GM15510 (cell line): ENCODE measurements at regions not wholly inside any gene's neighbourhood (a gene's known extent, or its start where the extent isn't known, plus 50 kb on each side); places are given as distances from the start of the nearest gene placed in this dataset.

Source experiments
- POLR2A ChIP-seq: IDR thresholded peaks from 3 replicates; pipeline ENCODE4 v1.6.1; 2011; ENCODE audit warnings: borderline replicate concordance; ENCODE audit not compliant: insufficient read length; ENCODE audit errors: extremely low read depth

DNA sequence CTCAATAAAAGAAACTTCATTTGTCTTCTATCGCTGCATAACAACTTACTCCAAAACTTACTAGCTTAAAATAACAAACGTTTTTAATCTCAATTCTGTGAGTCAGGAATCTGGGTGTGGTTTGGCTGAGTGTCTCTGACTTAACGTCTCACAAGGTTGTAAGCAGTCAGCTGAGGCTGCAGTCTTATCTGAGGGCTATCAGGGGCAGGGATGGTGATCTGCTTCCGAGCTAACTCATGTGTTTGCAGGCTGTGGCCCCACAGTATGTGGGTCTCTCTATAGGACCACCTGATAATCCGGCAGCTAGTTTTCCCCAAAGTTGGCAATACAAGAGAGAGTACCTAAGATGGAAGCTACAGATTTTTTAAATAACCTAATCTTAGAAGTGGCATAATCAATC, 234.2 kb upstream of the FGGY start:
- TF ChIP-seq POLR2A = no peak

DNA sequence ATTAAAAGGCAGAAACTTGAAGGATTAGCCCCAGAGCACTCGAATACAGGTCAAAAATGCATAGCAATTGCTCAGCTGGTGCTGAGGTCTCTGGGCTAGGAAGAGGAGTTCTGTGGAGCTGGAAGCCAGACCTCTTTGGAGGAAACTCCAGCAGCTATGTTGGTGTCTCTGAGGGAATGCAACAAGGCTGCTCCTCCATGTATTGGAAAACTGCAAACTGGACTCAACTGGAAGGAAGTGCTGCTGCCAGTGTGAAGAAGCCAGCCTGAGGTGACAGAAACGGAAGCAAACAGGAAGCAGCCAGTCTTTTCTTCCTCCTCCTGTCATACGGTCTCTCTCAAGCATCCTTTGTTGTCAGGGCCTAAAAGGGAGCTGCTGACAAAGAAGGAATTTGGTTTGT, 233.4 kb upstream of the FGGY start:
- no peak for TF ChIP-seq POLR2A

DNA sequence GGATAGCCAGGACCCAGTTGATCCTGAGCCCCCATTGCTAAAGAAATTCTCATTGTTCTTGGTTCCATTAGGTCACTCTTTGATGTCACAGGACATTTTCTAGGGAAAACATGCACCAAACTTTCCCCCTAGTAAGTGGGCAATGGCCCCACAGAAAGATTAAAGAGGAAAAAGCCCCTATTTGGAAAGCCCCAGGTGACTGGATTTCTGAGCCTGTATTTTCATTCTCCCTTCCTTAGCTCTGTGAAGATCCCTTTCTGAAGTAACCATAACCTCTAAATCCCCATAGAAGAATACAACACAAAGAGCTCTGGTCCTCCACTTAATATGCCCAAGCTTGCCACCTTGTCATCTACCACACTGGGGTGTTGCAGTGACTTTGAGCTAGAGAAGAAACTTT, 232.3 kb upstream of the FGGY start:
- no peak for TF ChIP-seq POLR2A

DNA sequence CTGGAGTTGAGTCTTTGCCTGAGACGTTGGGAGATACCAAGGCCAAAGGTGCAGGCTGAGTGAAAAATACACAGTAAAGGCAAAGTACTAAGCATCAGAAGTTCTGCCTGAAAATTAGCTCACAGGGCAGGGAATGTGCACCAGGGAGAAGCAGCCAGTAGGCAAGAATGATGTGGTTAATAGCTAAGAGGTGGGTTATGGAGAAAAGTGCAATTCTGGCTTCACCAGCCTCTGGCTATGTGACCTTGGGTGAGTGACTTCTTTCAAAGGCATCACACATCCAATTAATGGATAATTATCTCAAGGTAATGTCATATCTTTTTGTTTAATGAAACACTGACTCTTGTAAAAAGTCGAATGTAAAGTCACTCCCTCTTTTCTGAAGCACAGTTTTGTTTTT, 230.7 kb upstream of the FGGY start:
- no peak for TF ChIP-seq POLR2A

DNA sequence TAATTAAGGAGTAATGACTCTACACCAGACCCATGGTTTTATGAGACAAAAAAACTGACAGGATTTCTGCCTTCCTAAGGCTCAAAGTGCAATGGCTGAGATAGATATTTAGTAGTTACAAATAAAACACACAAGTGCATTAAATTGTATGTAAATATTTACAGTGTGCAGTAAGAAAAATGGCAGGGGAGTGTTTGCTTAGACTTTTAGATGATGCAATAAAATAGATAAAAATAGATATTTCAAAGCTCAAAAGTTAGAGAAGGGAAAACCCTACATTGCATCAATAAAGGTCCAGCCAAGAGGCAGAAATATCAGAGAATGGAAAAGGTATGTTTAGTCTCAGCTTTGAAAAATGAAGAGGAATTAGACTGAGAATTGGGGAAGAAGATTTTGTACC, 226.3 kb upstream of the FGGY start:
- TF ChIP-seq POLR2A = no peak

DNA sequence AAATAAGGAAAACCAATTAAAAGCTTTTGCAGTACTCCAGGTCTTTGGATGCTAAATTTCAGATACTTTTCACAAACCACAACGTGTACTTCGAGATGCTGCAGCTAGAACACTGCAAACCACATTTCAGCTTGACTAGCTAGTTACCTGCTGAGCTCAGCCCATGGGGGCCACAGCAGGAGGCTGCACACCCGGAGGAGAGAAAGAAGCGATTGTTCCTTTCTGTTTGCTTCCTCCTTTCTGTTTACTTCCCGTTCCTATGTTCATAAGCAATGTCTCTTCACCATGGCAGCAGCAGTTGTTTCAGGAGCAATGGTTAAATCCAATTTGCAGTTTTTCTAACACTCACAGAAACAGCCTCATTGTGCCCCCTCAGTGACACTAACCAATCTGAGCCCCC, 225.6 kb upstream of the FGGY start:
- no peak for TF ChIP-seq POLR2A

DNA sequence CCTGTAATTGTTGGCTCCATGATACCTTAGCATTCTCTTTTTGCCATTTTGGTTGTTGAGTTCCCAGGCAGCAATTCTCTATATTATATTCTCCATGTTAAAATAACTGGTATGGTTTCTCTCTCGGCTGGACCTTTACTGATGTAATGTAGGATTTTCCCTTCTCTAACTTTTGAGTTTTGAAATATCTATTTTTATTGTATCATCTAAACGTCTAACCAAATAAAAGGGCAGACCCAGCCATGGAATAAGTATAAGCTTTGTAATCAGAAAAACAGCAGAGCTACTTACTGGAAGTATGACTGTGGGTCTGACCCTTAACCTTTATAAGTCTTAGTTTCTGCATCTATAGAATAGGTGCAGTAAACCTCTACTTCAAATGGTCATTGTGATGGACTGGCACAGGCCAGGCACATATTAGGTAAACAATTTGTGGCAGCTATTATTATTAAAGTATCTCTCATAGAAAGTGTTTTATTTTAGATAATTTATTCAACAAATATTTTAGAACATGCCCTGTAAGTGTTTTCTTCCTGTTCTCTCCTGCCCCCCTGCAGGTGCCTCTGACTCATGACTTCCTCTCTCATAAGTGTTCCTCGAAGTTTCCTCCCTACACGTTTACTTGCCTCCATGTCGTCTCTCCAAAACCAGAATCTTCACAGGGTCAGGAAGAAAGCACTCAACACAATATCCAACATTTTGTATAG, 224.9 kb upstream of the FGGY start:
- TF ChIP-seq POLR2A = no peak

DNA sequence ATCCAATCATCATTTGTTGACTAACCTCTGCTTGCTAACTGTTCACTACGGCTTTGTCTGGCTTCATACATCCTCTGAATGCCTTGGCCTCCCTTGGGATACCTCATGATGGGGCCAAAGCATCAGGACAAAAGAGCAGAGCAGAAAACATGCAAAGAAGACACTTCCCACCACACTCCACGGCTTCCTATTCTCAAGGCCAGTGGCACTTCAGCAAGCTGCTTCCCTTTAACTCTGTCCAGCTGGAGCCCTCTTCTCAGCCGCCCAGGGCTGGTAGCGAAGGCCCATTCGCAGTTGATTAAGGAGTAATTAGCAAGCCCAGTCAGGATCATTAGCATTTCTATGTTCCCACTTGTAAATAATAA, 224.3 kb upstream of the FGGY start:
- TF ChIP-seq POLR2A = no peak

DNA sequence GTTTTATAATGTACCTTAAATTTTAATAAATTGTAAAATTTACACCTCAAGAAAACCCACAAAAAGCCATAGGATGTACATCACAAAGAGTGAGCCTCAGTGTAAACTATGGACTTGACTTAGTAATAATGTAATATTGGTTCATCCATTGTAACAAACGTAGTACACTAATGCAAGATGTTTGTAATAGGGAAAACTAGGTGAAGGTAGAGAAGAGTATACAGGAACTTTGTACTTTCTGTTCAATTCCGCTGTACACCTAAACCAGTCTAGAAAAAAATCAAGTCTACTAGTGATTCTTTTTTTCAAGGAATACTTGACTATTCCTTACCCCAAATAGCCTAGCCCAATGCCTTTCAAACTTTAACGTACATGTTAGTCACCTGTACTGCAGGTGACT, 222.3 kb upstream of the FGGY start:
- TF ChIP-seq POLR2A = no peak

DNA sequence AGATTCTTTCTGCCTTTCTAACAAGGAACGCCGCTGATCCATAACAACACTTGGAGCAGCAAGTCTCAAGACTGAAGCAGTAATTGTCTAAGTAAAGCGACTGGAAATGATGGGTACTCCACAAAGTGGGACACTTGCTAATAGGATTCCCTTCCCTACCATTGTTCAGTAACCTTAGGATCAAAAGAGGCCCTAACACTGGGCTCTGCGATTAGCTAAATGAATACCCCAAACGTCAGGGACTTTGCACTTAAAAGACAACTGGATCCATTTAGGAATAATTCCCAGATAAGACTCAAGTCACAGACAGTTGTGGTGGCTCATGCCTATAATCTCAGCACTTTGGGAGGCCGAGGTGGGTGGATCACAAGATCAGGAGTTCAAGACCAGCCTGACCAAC, 221.9 kb upstream of the FGGY start:
- no peak for TF ChIP-seq POLR2A

DNA sequence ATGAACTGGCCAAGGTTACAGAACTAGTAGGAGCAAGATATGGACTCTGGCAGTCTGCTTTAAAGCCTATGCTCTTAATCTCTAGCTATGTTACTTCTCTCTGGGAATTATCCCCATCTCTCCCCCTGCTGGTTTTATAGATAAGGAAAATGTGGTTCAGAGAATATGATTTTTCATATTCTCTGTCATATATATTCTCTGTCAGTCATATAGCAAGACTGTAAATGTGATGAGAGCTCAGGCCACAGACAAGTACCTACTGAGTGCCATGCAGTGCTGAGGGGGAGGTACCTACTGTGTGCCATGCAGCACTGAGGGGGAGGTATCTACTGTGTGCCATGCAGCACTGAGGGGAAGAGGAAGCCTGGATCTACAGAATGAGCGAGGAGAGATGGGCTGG, 220.3 kb upstream of the FGGY start:
- TF ChIP-seq POLR2A = no peak

DNA sequence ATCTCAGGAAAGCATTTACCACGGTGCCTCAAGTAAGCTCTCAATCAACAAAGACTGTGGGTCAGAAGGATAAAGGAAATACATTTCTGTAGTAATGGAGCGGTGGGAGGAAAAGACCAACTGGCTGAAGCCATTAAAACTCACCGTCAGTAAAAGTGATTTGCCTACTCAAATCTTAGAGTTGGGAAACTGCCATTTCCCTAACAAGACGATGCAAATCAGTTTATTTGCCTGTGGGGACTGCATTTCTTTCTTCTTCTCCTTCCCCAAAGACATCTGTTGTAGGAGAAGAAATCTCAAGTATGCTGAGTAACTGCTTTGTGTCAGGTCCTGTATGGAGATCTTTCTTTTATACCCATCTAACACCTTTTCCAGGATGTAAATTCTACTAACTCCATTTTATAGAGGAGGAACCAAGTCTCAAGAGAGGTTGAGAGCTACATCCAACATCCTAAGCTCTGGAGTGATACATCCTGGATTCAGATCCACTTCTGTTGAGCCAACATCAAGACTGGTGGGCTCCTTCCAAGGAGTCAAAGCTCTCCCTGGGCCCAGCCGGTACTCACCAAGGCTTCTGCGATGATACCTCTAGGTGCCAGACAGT, 219.3 kb upstream of the FGGY start:
- no peak for TF ChIP-seq POLR2A

DNA sequence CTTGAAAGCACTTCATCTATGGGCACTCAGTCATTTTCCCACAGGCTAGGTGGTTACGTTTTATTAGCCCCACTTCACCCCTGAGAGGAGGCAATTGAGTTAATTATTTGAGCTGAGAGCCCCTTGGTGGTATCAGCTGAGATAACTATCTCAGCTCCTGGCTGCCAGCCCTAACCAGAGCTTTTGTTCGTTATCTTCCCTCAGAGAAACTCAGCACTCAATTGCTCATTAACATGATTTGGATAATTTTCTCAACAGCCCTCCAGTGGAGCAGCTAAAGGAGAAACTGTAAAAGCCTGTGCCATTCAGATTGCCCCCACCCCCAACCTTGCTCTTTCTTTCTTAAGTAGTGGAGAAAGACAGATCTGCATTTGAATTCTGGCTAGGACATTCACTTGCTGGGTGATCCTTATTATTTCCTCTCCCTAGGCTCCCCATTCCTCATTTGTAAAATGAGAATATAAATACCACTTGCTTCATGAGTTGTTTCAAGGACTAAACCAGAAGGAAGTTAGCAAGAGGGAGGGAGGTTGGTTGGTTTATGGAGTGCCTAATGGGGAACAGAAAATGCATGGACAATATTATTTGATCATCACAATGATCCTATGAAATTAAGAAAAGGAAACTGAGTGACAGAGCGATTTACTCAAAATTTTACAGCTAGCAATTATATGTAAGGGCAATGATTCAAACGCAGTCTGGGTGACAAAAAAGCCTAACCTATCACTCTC, 218.7 kb upstream of the FGGY start:
- TF ChIP-seq POLR2A = no peak

DNA sequence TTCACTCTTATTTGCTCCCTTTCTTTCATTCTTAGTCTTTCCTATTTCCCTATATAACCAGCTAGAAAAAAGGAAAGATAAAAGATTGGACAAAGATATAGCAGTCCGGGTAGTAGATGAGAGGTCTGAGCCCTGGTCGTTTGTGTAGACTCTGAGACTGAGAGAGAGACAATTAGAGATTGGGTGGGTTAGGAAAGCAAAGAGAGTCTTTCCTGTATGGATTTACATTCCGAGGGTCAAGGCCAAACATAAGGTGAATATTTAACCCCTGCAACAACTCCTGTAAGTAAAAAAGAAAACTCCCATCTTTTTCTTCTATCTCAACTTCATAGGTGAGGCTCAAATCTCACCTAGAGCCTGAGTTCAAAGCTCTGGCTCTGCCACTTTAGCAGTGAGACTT, 218.0 kb upstream of the FGGY start:
- TF ChIP-seq POLR2A = no peak

DNA sequence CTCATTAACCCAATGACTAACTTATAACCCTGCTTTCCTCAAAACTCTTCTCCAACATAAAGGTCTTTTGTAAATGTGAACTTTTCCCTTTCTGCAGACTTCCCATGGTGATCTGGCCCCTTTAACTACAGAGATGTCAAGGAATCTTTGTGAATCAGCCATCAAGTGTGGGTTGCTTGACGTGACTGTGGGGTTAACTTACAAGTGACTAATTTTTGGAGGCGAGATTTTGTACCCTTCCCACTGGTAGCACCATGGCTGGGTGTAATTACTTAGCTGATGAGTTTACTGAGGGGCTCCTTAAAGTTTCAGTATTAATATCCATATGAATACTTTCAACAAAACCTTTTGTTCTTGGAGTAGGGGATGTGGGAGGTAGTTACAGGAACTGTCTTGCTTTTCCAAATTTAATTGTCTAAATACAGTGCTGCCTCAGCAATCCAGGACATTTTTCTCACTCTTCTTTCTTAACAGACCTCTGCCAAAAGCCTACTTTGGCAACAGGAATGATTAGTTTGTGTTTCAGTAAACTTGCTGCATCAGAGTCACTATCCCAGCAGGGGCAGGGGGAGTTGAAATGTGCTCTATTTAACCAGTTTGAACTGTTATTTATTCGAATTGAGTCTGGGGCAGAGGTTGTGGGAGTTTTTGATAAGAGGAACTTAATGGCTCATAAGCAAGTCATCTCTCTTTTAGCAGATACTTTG, 217.3 kb upstream of the FGGY start:
- no peak for TF ChIP-seq POLR2A
